ENCODE measurements at regions not wholly inside any gene's neighbourhood (a gene's known extent, or its start where the extent isn't known, plus 50 kb on each side); places are given as distances from the start of the nearest gene placed in this dataset.

DNA sequence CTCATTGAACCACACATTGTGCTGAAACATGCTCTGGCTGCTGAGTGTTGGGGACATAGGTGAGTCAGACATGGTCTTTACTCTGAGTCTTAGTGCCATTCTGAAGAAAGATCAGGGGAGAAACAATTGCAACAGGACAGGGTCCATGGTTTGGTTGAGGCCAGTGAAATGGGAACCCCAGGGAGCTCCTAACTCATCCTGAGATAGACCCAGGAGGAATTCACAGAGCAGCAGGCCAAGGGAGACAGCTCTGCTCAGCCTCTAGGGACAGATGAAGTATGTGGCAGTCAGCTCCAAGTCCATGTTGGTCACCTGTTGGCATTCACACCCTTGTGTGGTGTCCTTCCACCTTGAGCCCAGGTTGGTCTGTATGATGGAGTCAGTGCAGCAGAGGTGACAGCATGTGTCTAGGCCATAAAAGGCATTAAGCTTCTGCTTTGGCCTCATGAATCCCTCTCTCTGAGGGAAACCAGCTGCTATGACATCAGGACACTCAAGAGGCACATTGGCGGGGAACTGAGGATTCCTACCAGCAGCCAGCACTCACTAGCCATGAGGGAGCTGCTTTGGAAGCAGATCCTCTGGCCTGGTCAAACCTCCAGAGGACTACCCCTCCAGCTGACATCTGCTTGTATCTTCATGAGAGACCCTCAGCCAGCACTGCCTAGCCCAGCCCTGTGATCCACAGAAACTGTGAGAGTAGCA lies 50.3 kb upstream of the MYEOV start:
- peak in 1 of 2 donors; percentile 66 for DNase-seq (ENCODE audit: low spot score in 2 of 2)
- WGBS, 2 donors, result 100% methylated on average over 1 of the region's 1 CpG
- no peak for TF ChIP-seq CTCF (IDR thresholded peaks at IDR 0.05)
- no peak for TF ChIP-seq POLR2A (IDR thresholded peaks at IDR 0.05)
- intact Hi-C loops (cut with DNase I; ENCODE audit: low total_unique reads), result no loop called here
- H3K4me3 ChIP-seq (ENCODE audit: low read depth, poor library complexity, severe bottlenecking), result no peak overlapping the region
